SK-N-DZ (cell line): ENCODE measurements at regions not wholly inside any gene's neighbourhood (a gene's known extent, or its start where the extent isn't known, plus 50 kb on each side); places are given as distances from the start of the nearest gene placed in this dataset.
"Not testable (repeated sequence)": the region's sequence is repeated elsewhere in the genome, so short reads cannot be mapped to it uniquely, and the experiment has no call there.

Source experiments
- DNase-seq: peaks from one replicate; pipeline ENCODE4 v3.0.0-alpha.2; 2015; ENCODE audit warnings: low spot score

DNA sequence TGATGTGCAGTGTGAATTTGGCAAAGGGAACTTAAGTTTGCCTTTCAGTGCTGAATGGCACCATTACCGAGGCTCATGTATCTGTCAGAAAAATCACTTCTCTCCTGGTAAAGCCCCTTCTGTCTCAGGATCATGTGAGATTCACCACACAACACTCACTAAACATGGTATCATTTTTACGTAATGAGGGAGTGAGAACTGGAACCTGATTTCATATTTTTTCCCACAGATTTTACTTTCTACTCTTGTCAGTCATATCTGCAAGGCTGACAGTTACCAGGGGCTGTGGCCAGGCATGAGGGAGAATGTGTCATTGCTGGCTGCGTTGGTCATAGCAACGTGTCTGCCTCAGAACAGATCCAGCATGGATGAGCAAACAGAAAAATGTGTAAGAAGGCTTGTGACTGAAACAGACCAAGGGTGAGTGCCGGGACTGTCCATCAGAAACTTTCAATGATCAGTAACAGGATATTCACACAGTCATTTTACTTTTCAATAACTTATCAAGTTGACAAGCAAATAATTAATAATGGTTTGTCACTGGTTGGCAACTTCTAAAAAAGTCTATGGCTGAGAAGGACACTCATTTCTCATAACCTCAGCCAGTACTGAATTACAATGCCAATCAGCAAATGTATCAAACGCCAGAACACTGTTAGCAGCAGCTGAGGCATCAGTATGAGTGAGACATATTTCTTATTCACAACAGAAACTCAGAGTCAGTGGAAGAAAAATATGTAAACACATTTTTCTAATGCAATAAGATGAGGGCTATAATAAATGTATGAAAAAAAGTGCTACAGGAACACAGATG, 100.5 kb downstream of the CDC42EP3 start:
- DNase-seq, result peak; percentile 26

DNA sequence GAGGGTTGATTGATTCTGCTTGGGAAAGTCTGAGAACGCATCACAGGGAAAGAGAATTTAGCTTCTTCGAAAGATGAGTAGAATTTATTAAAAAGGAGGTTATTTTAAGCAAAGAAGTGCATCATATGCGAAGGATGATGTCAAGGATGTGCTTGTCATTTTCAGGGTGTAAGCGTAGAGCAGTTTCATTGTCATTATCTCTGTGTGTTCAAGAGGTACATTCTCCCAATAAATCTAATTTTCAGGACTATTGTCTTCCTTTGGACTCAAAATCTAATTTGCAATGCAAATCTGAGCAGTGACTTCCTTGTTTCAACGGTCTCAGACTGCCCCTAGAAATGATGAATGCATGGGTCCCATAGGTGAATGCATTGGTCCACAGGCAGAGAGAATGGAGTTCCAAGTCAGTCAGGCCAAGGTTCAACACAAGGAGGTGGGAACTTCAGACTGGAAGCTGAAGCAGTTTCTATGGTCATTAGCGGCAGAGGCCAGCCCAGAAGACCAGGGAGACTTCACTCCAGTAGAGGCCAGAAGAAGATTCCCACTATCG, 99.8 kb downstream of the CDC42EP3 start:
- no peak for DNase-seq

DNA sequence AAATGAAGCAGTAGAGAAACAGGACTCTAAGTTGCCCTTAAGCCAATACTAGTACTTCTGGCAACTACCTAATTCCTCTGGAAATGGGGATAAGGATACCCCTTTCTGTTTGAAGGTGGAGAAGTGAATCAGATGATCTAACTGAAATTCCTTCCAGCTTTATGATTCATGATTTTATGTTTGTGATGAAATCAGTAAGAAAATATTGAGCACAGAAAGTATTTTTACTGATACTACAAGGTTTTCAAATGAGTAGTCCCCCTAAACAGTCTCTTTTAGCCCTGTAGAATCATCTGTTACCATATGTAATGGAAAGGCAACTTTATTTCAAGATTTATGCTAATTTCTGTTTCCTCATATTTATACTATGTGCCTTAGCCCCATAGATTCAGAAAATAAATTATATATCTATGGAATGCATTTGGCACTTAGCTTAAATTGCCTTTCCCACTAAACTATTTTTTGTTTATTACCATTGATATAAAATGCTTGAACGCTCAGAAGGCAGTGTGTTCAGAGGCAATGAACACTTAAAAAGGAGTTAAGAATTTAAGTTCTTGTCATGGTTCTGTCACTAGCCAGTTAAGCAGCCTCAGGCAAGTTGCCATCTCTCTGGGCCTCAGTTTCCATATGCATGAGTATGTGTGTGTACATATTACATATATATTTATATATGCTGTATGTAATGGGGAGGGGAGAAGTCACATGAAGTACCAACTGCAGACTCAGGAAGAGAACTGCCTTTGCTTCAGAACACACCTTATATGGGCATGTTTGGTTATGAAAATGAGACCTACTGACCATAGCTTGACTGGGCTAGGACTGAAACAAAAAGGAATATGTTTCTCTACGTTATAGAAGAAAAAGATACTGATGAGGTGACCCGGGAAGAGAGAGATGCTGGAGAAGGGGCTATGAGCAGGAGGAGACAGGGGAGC, 97.7 kb downstream of the CDC42EP3 start:
- no peak for DNase-seq

GRCh38 chr2:37575780-37576179, 95.7 kb downstream of the CDC42EP3 start:
- no peak for DNase-seq

DNA sequence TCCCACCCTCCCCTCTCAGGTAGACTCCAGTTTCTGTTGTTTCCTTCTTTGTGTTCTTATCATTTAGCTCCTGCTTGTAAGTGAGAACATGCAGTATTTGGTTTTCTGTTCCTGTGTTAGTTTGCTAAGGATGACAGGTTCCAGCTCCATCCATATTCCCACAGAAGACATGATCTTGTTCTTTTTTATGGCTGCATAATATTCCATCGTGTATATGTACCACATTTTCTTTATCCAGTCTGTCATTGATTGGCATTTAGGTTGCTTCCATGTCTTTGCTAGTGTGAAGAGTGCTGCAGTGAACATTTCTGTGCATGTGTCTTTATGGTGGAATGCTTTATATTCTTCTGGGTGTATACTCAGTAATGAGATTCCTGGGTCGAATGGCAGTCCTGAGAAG, 95.2 kb downstream of the CDC42EP3 start:
- DNase-seq, result not testable (repeated sequence)

GRCh38 chr2:37576831-37577230, 94.6 kb downstream of the CDC42EP3 start:
- no peak for DNase-seq

DNA sequence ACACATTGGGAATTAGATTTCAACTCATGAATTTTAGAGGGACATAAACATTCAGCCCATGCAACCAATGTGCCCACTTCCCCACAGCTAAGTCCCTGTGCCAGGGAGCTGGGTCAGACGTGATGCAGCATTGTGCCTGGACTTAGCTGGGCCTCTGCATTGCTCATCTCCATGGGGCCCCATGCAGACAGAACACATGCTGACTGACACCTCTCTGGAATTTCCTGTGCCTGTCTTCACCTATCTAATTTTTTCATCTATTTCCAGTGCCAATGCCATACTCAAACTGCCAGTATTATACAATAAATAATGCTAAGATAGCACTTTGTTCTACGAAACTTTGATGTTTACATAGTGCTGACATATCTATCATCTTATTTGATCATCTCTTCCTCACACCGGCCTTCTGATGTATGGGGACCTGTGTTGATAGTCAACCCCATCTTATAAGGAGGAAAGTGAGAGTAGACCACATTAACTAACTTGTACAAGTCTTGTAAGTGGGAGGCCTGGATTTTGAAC, 92.2 kb downstream of the CDC42EP3 start:
- no peak for DNase-seq

GRCh38 chr2:37579949-37580348, 91.5 kb downstream of the CDC42EP3 start:
- not testable (repeated sequence) for DNase-seq

DNA sequence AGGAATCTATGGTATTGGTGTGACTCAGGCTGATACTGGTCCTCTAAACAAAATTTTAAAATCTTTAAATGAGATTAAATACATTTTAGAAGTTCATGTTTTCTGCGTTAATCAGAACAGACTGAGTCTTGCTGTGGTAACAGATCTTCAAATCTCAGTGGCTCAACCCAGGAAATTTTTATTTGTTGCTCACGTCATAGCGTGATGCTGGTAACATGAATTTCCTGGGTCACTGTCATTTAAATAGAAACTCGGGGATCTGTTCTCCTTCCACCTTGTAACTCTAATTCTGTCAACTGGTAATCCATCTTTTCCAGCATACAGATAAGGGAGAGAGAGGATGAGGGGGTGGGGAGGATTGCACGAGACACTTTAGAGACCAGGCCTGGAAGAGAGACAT, 90.0 kb downstream of the CDC42EP3 start:
- peak; percentile 23 for DNase-seq

DNA sequence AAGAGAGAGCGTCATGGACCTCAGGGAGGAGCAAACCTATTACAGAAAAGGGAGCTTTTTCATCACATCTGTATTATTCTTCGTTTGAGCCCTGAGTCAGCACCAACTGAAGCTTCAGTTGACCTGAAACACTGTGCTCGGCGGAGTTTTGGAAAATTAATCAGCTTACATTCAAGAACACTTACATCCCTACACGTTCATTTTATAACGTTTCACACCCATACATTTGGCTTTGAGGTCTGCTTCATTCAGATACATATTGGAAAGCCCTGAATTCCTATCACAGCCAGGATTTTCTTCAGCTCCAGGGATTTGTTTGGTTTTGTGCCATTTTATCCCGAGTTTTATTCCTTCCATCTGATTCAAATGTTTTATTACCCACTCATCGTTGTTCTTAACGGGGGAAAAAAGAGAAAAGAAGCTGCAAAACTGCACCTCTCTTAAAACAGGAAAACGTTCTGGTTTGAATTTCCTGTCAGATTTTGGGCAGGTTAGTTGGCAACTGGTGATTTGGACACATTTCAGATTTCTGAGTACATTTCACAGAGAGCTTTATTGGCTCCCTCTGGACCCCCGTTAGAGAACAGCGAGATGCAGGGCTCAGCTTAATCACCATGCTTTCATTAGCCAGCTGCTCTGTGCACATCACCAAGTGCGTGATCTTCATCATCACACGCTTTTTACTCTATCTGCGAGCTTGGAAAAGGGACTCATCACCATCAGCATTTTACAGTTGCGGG, 88.8 kb downstream of the CDC42EP3 start:
- DNase-seq, result no peak

- no peak for DNase-seq
Measured at GRCh38 chr2:37583402-37583801, 88.0 kb downstream of the CDC42EP3 start.

- no peak for DNase-seq
Measured at GRCh38 chr2:37583867-37584266, 87.6 kb downstream of the CDC42EP3 start.

GRCh38 chr2:37585295-37585908, 86.0 kb downstream of the CDC42EP3 start:
- no peak for DNase-seq

- no peak for DNase-seq
Measured at GRCh38 chr2:37585982-37586621, 85.3 kb downstream of the CDC42EP3 start.

- DNase-seq, result no peak
Measured at GRCh38 chr2:37586663-37587317, 84.7 kb downstream of the CDC42EP3 start.

DNA sequence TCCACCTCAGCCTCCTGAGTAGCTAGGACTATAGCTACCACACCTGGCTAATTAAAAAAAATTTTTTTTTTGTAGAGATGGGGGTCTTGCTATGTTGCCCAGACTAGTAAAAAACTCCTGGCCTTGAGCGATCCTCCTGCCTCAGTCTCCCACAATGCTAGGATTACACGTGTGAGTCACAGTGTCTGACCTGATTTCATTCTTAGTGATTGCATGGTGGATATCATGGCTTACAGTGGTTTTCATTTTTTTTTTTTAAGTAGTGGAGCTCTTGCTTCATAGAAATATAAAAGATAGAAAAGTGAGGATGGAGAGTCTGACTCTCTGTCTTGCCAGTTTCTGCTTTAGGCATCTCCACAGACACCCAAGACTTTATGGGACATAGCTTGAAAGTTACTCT, 83.6 kb downstream of the CDC42EP3 start:
- DNase-seq, result no peak

- no peak for DNase-seq
Measured at GRCh38 chr2:37588316-37588777, 83.1 kb downstream of the CDC42EP3 start.

- no peak for DNase-seq
Measured at GRCh38 chr2:37589298-37589697, 82.1 kb downstream of the CDC42EP3 start.

DNA sequence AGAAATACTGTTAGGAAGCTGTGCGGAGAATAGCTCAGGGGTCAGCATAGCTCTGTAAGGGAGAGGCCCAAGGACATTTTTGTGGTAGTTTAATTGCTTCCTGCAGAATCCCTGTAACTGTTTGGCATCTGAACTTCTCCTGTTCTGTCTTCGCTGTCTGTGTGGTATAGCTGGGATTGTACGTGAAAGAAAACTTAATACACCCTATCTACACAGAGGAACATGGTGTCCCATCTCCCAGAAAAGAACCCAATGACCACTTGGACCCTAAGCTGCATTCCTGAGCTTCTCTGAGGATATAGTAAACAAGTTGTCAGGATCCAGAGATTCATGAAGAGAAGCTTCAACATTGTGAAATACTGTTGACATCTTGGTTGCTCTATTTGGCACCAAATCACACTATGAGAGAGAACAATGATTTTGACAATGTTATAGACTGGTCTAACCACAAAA, 81.3 kb downstream of the CDC42EP3 start:
- no peak for DNase-seq
